ENCODE measurements at regions not wholly inside any gene's neighbourhood (a gene's known extent, or its start where the extent isn't known, plus 50 kb on each side); places are given as distances from the start of the nearest gene placed in this dataset.

DNA sequence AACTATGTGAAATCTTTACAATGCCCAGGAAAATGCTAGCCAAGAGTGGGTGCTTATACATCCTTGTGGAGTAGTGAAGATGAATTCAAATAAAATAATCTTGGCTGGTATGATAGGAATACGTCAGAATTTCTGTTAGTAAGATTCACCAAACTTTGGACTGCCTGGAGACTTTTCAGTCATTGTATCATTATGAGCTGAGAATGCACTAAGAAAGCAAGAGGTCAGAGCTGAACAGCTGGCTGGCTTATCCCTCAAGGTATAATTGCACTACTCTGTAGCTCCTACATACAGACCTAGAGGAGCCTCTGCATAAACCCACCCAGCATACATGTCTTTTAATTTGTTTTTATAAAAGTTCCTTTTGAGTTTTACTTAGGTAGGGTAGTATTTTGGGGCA lies 568.5 kb upstream of the RIOK2 start:
- TF ChIP-seq, protein P1, sequence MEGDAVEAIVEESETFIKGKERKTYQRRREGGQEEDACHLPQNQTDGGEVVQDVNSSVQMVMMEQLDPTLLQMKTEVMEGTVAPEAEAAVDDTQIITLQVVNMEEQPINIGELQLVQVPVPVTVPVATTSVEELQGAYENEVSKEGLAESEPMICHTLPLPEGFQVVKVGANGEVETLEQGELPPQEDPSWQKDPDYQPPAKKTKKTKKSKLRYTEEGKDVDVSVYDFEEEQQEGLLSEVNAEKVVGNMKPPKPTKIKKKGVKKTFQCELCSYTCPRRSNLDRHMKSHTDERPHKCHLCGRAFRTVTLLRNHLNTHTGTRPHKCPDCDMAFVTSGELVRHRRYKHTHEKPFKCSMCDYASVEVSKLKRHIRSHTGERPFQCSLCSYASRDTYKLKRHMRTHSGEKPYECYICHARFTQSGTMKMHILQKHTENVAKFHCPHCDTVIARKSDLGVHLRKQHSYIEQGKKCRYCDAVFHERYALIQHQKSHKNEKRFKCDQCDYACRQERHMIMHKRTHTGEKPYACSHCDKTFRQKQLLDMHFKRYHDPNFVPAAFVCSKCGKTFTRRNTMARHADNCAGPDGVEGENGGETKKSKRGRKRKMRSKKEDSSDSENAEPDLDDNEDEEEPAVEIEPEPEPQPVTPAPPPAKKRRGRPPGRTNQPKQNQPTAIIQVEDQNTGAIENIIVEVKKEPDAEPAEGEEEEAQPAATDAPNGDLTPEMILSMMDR (IDR thresholded peaks at IDR 0.05), result no peak
- Mint-ChIP-seq H3K4me3 (no peak overlapping the region), H3K4me1 (no peaks in the 10 kb centered on the region), H3K9me3 (no peaks in the 10 kb centered on the region), H3K27ac (no peak overlapping the region), H3K36me3 (ENCODE audit: low read depth) (no peaks in the 10 kb centered on the region), H3K27me3 (no peaks in the 10 kb centered on the region)
- POLR2A ChIA-PET, result no interaction called here
- CTCF ChIA-PET, result no interaction called here
- ATAC-seq (ENCODE audit: low read depth), result no peak
- intact Hi-C loops (cut with micrococcal nuclease), result no loop called here
- DNase-seq, result no peak

DNA sequence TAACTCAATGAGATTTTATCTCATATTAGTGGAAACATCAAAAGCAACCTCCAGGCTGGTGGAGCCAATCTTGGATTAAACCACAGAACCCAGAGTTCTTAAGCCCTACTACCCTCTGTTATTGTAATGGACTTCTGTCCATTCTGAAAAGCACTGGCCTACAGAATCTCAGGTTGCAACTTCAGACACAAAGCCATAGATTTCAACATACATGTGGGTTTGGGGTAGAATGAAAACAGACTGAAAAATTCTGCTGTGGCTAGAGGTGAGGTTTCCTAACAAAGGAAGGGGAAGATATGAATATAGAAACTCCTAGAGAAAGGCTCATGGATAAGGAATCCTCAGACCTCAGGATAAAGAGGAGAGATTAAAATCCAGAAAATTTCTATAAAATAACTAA lies 569.8 kb upstream of the RIOK2 start:
- Mint-ChIP-seq H3K27me3 (no peaks in the 10 kb centered on the region), H3K4me1 (no peaks in the 10 kb centered on the region), H3K9me3 (no peaks in the 10 kb centered on the region), H3K36me3 (ENCODE audit: low read depth) (no peaks in the 10 kb centered on the region), H3K4me3 (no peak overlapping the region), H3K27ac (no peak overlapping the region)
- TF ChIP-seq, protein P1 (IDR thresholded peaks at IDR 0.05), result no peak
- no peak for ATAC-seq (ENCODE audit: low read depth)
- DNase-seq, result no peak
- intact Hi-C loops (cut with micrococcal nuclease), result no loop called here
- POLR2A ChIA-PET, result no interaction called here
- CTCF ChIA-PET, result no interaction called here

DNA sequence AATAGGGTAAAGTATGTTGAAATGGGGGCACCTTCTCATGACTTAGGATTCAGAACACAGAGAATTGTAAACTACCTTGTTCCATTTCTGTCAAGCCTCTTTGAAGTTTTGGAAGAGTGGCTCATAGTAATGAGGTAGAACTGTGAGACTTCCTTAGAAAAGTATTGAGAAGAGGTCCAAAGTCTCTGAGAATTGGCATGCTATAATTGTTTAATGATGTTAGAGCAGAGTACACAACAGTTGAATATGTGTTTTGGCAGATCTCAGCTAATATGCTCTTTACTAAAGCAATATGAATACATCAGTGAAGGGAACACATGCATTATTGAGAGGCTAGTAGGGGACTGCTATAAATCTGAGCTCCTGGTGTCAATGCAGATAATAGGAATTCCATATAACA lies 579.4 kb upstream of the RIOK2 start:
- TF ChIP-seq, protein P1 (IDR thresholded peaks at IDR 0.05), result no peak
- Mint-ChIP-seq H3K9me3 (no peaks in the 10 kb centered on the region), H3K27ac (no peak overlapping the region), H3K27me3 (no peaks in the 10 kb centered on the region), H3K4me1 (peaks cover 3% of the 10 kb centered on the region), H3K4me3 (no peak overlapping the region), H3K36me3 (ENCODE audit: low read depth) (no peaks in the 10 kb centered on the region)
- intact Hi-C loops (cut with micrococcal nuclease), result no loop called here
- no peak for ATAC-seq (ENCODE audit: low read depth)
- ChIA-PET CTCF (no interaction called here), POLR2A (no interaction called here)
- DNase-seq, result no peak

DNA sequence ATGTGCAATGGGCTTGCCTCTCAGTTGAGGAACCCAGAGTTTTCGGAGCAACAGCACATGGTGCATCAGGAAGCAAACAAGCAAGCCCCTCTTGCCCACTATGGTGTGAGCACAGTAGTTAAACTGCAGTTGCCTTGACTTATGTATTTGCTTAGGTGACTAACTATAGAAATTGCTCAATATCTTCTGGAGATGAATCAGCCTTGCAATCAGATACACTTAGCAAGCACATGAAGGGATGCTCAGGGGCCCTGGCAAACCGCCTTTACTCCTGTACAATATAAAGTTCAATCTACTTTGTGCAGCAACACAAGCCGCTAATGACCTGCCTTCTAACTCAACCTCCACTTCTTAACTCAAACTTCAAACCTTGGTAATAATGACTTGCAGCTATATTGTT lies 581.7 kb upstream of the RIOK2 start:
- H3K36me3 Mint-ChIP-seq (ENCODE audit: low read depth), result no peaks in the 10 kb centered on the region
- POLR2A ChIA-PET, result no interaction called here
- no peak overlapping the region for H3K4me3 Mint-ChIP-seq
- TF ChIP-seq, protein P1 (IDR thresholded peaks at IDR 0.05), result no peak
- H3K27ac Mint-ChIP-seq, result no peak overlapping the region
- DNase-seq, result no peak
- H3K4me1 Mint-ChIP-seq, result peaks cover 3% of the 10 kb centered on the region
- intact Hi-C loops (cut with micrococcal nuclease), result no loop called here
- CTCF ChIA-PET, result no interaction called here
- H3K9me3 Mint-ChIP-seq, result no peaks in the 10 kb centered on the region
- ATAC-seq (ENCODE audit: low read depth), result no peak
- no peaks in the 10 kb centered on the region for H3K27me3 Mint-ChIP-seq

DNA sequence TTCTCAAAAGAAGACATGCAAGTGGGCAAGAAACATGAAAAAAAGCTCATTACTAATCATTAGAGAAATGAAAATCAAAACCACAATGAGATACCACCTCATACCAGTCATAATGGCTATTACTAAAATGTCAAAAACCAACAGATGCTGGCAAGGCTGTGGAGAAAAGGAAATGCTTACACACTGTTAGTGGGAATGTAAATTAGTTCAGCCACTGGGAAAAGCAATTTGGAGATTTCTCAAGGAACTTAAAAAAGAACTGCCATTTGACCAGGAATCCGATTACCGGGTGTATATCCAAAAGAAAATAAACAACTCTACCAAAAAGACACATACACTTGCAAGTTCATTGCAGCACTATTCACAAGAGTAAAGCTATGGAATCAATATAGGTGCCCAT lies 595.4 kb upstream of the RIOK2 start:
- intact Hi-C loops (cut with micrococcal nuclease), result no loop called here
- TF ChIP-seq, protein P1 (IDR thresholded peaks at IDR 0.05), result no peak
- Mint-ChIP-seq H3K36me3 (ENCODE audit: low read depth) (no peaks in the 10 kb centered on the region), H3K4me3 (no peak overlapping the region), H3K4me1 (no peaks in the 10 kb centered on the region), H3K9me3 (peaks cover 17% of the 10 kb centered on the region), H3K27ac (no peak overlapping the region), H3K27me3 (no peaks in the 10 kb centered on the region)
- no peak for DNase-seq
- POLR2A ChIA-PET, result no interaction called here
- ATAC-seq (ENCODE audit: low read depth), result no peak
- CTCF ChIA-PET, result no interaction called here

Measured in activated B cell treated with CpG ODN at 0.5 μM for 24 hours (primary cell).